SKM-1 treated with dmso at 0.1 percent for 144 hours (cell line): ENCODE measurements at regions not wholly inside any gene's neighbourhood (a gene's known extent, or its start where the extent isn't known, plus 50 kb on each side); places are given as distances from the start of the nearest gene placed in this dataset.

Experiments
- DNase-seq: peaks from one replicate; lab custom pipeline; 2025; ENCODE audit not compliant: unreplicated experiment; lab: John Stamatoyannopoulos, UW

- DNase-seq: no peak
These were observed 75.6 kb upstream of the RFC3 start for GRCh38 chr13:33742321-33742720.

GRCh38 chr13:33743438-33744368, 74.2 kb upstream of the RFC3 start:
- peak; percentile 75 for DNase-seq

- DNase-seq: no peak
These were observed 73.2 kb upstream of the RFC3 start for GRCh38 chr13:33744589-33745369.

GRCh38 chr13:33745370-33746324, 72.3 kb upstream of the RFC3 start:
- no peak for DNase-seq

GRCh38 chr13:33746867-33747266, 71.1 kb upstream of the RFC3 start:
- no peak for DNase-seq

GRCh38 chr13:33751151-33751550, 66.8 kb upstream of the RFC3 start:
- no peak for DNase-seq

GRCh38 chr13:33752094-33752493, 65.9 kb upstream of the RFC3 start:
- DNase-seq: no peak

GRCh38 chr13:33752597-33752996, 65.4 kb upstream of the RFC3 start:
- DNase-seq: no peak

- DNase-seq: no peak
These were observed 61.0 kb upstream of the RFC3 start for GRCh38 chr13:33756929-33757328.

- no peak for DNase-seq
These were observed 60.2 kb upstream of the RFC3 start for GRCh38 chr13:33757713-33758112.

GRCh38 chr13:33758113-33758512, 59.8 kb upstream of the RFC3 start:
- no peak for DNase-seq

- DNase-seq: no peak
These were observed 56.2 kb upstream of the RFC3 start for GRCh38 chr13:33761740-33762139.

GRCh38 chr13:33763021-33763420, 54.9 kb upstream of the RFC3 start:
- no peak for DNase-seq

- no peak for DNase-seq
These were observed 53.2 kb upstream of the RFC3 start for GRCh38 chr13:33764716-33765115.

- DNase-seq: no peak
These were observed 51.4 kb upstream of the RFC3 start for GRCh38 chr13:33766329-33767123.

- no peak for DNase-seq
These were observed 50.8 kb upstream of the RFC3 start for GRCh38 chr13:33767140-33767539.
